Endothelial cell of umbilical vein (primary cell): ENCODE measurements at regions not wholly inside any gene's neighbourhood (a gene's known extent, or its start where the extent isn't known, plus 50 kb on each side); places are given as distances from the start of the nearest gene placed in this dataset.

Experiments
- BruUV-seq: library from RNA; stranded (reverse); fragments of 400-500 nt; replicated peaks from 2 replicates; lab custom pipeline; 2021; lab: Mats Ljungman, UMichigan
- CTCF ChIA-PET: fragments of 300-600, 350-600 bp; sonication (Branson Sonifier 250); formaldehyde crosslinking; loops from one replicate; lab custom pipeline; 2021; ENCODE audit warnings: antibody characterized with exemption, inconsistent platforms; lab: Charles Lee
- POLR2A ChIA-PET: fragments of 300-600, 350-600 bp; sonication (Branson Sonifier 250); formaldehyde crosslinking; loops from one replicate; lab custom pipeline; 2021; ENCODE audit warnings: antibody characterized with exemption, inconsistent platforms; lab: Charles Lee
- DNase-seq: peaks from one replicate; pipeline ENCODE4 v3.0.0-alpha.2; 2011; ENCODE audit warnings: low read depth, low spot score
- FAIRE-seq: peaks from 2 replicates; lab custom pipeline; 2011; peaks lifted over from hg19 to GRCh38; lab: Jason Lieb, UNC
- H2AFZ ChIP-seq: 2 replicates; pipeline ENCODE4 v1.6.0; 2012; ENCODE audit warnings: low read depth, low read length, control low read depth, inconsistent platforms
- H3K27ac ChIP-seq: 2 replicates; pipeline ENCODE4 v1.5.1; 2011; ENCODE audit warnings: low read depth, mild to moderate bottlenecking, control low read depth, low read length, moderate library complexity; ENCODE audit not compliant: insufficient read depth
- H3K27me3 ChIP-seq, 2 experiments: 2 replicates each; pipeline versions ENCODE4 v1.6.0 to v1.6.1; 2011; ENCODE audit warnings: low read length in 2 of 2, mixed read lengths in 1 of 2; ENCODE audit not compliant: control insufficient read depth in 2 of 2, insufficient read depth in 2 of 2
- H3K36me3 ChIP-seq, 2 experiments: 2 replicates in 1 of 2; 3 replicates in 1 of 2; pipeline ENCODE4 v1.5.1; 2011; ENCODE audit warnings: low read length in 2 of 2, mild to moderate bottlenecking in 1 of 2, moderate library complexity in 1 of 2; ENCODE audit not compliant: control insufficient read depth in 2 of 2, insufficient read depth in 2 of 2; ENCODE audit errors: extremely low read depth in 1 of 2
- H3K4me1 ChIP-seq: 3 replicates; pipeline ENCODE4 v1.5.1; 2011; ENCODE audit warnings: mild to moderate bottlenecking, low read length; ENCODE audit not compliant: control insufficient read depth, insufficient read depth; ENCODE audit errors: extremely low read depth
- H3K4me2 ChIP-seq: 2 replicates; pipeline ENCODE4 v1.6.1; 2011; ENCODE audit warnings: low read length, control low read depth, mixed read lengths; ENCODE audit not compliant: insufficient read depth
- H3K4me3 ChIP-seq, 3 experiments: fragments of 200-600 bp in 1 of 3; sonication (generic), shearing (Covaris generic) in 1 of 3; replicated peaks in 1 of 3; 2 replicates each; pipeline ENCODE4 v1.5.1; 2011 to 2016; ENCODE audit warnings: control low read depth in 3 of 3, low read length in 3 of 3, mild to moderate bottlenecking in 2 of 3, inconsistent platforms in 1 of 3, low read depth in 1 of 3, moderate library complexity in 1 of 3; ENCODE audit not compliant: insufficient read depth in 1 of 3
- H3K79me2 ChIP-seq: 2 replicates; pipeline ENCODE4 v1.6.0; 2012; ENCODE audit warnings: low read length, inconsistent platforms; ENCODE audit not compliant: control insufficient read depth, insufficient read depth
- H3K9ac ChIP-seq: replicated peaks from 2 replicates; pipeline ENCODE3; 2011; ENCODE audit warnings: low read length, control low read depth; ENCODE audit not compliant: insufficient read depth; ENCODE audit errors: extremely low read depth
- H3K9me1 ChIP-seq: replicated peaks from 3 replicates; pipeline ENCODE4 v1.6.0; 2011; ENCODE audit warnings: mild to moderate bottlenecking, low read length; ENCODE audit not compliant: control insufficient read depth, insufficient read depth; ENCODE audit errors: extremely low read depth
- H3K9me3 ChIP-seq: replicated peaks from 2 replicates; pipeline ENCODE4 v1.5.1; 2012; ENCODE audit warnings: low read length, inconsistent platforms; ENCODE audit not compliant: control insufficient read depth, insufficient read depth
- H4K20me1 ChIP-seq: replicated peaks from 2 replicates; pipeline ENCODE3; 2011; ENCODE audit warnings: mild to moderate bottlenecking, low read length; ENCODE audit not compliant: control insufficient read depth, insufficient read depth; ENCODE audit errors: extremely low read depth
- CTCF ChIP-seq, 2 donors: IDR thresholded peaks; 1 replicate in 1 of 2; 2 replicates in 1 of 2; pipeline ENCODE4 v1.5.1; 2011; ENCODE audit warnings: low read length in 2 of 2, mild to moderate bottlenecking in 2 of 2, moderate library complexity in 2 of 2, control low read depth in 1 of 2, inconsistent platforms in 1 of 2, low read depth in 1 of 2; ENCODE audit not compliant: insufficient read depth in 1 of 2; ENCODE audit errors: extremely low read depth in 1 of 2
- EZH2 ChIP-seq: IDR thresholded peaks from 2 replicates; pipeline ENCODE4 v1.6.1; 2012; ENCODE audit warnings: borderline replicate concordance, low read depth, mild to moderate bottlenecking, moderate library complexity, low read length, inconsistent platforms; ENCODE audit not compliant: severe bottlenecking
- FOS ChIP-seq: IDR thresholded peaks from 2 replicates; pipeline ENCODE4 v1.6.1; 2011; ENCODE audit warnings: mild to moderate bottlenecking, low read length, moderate library complexity, borderline replicate concordance; ENCODE audit not compliant: insufficient read depth
- GATA2 ChIP-seq: IDR thresholded peaks from 2 replicates; pipeline ENCODE4 v1.7.0; 2011; ENCODE audit warnings: low read depth, mild to moderate bottlenecking, moderate library complexity, mixed read lengths, low read length; ENCODE audit not compliant: insufficient read length, insufficient read depth
- JUN ChIP-seq: IDR thresholded peaks from 2 replicates; pipeline ENCODE4 v1.6.1; 2011; ENCODE audit warnings: borderline replicate concordance, low read depth; ENCODE audit not compliant: insufficient read length, insufficient read depth
- MAX ChIP-seq: IDR thresholded peaks from 2 replicates; pipeline ENCODE4 v1.6.1; 2011; ENCODE audit not compliant: insufficient read depth, insufficient read length
- MYC ChIP-seq: IDR thresholded peaks from one replicate; pipeline ENCODE4 v1.6.1; 2011; ENCODE audit warnings: mild to moderate bottlenecking, low read depth, low read length
- POLR2A ChIP-seq: IDR thresholded peaks from 2 replicates; pipeline ENCODE4 v1.6.1; 2012; ENCODE audit warnings: low read depth, mild to moderate bottlenecking, control low read depth, low read length
- POLR2AphosphoS5 ChIP-seq: IDR thresholded peaks from 2 replicates; pipeline ENCODE4 v1.6.1; 2012; ENCODE audit warnings: low read depth, mild to moderate bottlenecking, control low read depth, low read length, moderate library complexity; ENCODE audit not compliant: insufficient read depth
- dilution Hi-C: fragments of 300-500 bp; cut with MboI; formaldehyde crosslinking; loops from one replicate; pipeline ENCODE4 v1.15.0; 2019; ENCODE audit warnings: low sequenced_read_pairs; ENCODE audit not compliant: extremely low pct_ligation_motif_present
- intact Hi-C: fragments of 100-400 bp; cut with micrococcal nuclease; formaldehyde crosslinking; loops from one replicate; pipeline ENCODE4 v1.10.0; 2022

- Histone ChIP-seq H3K4me1 (no peaks in the 10 kb centered on the region), H2AFZ (no peak overlapping the region), H3K9ac (no peak overlapping the region), H4K20me1 (no peaks in the 10 kb centered on the region), H3K79me2 (no peaks in the 10 kb centered on the region), H3K36me3 (no peaks in the 10 kb centered on the region), H3K4me3 (no peak overlapping the region), H3K9me1 (no peaks in the 10 kb centered on the region), H3K9me3 (no peaks in the 10 kb centered on the region), H3K27ac (no peak overlapping the region), H3K4me2 (no peak overlapping the region), H3K27me3 (peaks cover 0 to 5% of the 10 kb centered on the region in 2 experiments)
- dilution Hi-C loops (no loop called here), intact Hi-C loops (no loop called here)
- DNase-seq (no peak), FAIRE-seq (no peak)
- CTCF ChIA-PET, result no interaction called here
- POLR2A ChIA-PET, result no interaction called here
- TF ChIP-seq CTCF (IDR thresholded peaks at IDR 0.05; ENCODE audit: extremely low read depth in 1 of 2, insufficient read depth in 1 of 2, low read depth in 1 of 2, low read length in 2 of 2), result no peak
- no peak for TF ChIP-seq FOS
- no peak for TF ChIP-seq MYC
- no peak for TF ChIP-seq POLR2A
- no peak for TF ChIP-seq GATA2
- no peak for TF ChIP-seq MAX
- TF ChIP-seq POLR2AphosphoS5, result no peak
- no peak for TF ChIP-seq JUN
- TF ChIP-seq EZH2, result no peak
- BruUV-seq, result no TSS peak
These were observed 200.8 kb upstream of the TMCO5A start for GRCh38 chr15:37733628-37734027.
